ENCODE measurements at regions not wholly inside any gene's neighbourhood (a gene's known extent, or its start where the extent isn't known, plus 50 kb on each side); places are given as distances from the start of the nearest gene placed in this dataset.

DNA sequence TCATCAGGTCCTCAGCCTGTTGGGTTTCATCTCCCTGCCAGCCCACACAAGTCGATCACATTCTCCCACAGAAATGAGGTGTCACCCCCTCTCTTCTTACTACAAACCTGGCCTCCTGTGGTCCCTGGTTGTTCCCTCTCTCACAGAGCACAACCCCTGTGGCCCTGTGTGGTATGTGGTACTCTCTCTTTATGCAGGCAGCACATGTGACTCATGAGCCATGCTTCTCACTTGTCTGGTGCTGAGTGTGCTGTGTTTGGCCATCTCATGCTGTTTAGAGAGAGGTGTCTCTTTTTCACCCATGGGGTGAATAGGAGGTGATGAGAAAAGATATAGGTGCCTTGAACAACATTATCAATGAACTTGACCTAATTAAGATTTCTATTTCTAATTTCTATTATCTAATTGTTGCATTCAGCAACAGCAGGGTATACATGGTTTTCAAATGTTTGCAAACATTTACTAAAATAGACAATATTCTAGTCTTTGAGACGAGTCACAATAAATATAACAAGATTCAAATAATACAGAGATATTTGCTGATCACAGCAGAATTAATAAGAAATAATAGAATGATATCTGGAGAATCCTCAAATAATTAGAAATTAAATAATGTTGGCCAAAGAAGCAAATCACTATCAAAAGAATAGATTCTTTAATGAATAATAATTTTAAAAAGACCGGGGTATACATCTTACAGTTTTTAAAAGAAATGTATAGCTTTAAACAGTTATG lies 633.8 kb upstream of the IGFBP3 start:
- TF ChIP-seq, protein P1, sequence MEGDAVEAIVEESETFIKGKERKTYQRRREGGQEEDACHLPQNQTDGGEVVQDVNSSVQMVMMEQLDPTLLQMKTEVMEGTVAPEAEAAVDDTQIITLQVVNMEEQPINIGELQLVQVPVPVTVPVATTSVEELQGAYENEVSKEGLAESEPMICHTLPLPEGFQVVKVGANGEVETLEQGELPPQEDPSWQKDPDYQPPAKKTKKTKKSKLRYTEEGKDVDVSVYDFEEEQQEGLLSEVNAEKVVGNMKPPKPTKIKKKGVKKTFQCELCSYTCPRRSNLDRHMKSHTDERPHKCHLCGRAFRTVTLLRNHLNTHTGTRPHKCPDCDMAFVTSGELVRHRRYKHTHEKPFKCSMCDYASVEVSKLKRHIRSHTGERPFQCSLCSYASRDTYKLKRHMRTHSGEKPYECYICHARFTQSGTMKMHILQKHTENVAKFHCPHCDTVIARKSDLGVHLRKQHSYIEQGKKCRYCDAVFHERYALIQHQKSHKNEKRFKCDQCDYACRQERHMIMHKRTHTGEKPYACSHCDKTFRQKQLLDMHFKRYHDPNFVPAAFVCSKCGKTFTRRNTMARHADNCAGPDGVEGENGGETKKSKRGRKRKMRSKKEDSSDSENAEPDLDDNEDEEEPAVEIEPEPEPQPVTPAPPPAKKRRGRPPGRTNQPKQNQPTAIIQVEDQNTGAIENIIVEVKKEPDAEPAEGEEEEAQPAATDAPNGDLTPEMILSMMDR (IDR thresholded peaks at IDR 0.05 in 2 of 3, conservative IDR thresholded peaks at IDR 0.05 in 1 of 3; ENCODE audit: borderline replicate concordance in 1 of 3, insufficient read depth in 1 of 3, low read depth in 2 of 3, low read length in 2 of 3), result no peak
- TF ChIP-seq, protein P2, sequence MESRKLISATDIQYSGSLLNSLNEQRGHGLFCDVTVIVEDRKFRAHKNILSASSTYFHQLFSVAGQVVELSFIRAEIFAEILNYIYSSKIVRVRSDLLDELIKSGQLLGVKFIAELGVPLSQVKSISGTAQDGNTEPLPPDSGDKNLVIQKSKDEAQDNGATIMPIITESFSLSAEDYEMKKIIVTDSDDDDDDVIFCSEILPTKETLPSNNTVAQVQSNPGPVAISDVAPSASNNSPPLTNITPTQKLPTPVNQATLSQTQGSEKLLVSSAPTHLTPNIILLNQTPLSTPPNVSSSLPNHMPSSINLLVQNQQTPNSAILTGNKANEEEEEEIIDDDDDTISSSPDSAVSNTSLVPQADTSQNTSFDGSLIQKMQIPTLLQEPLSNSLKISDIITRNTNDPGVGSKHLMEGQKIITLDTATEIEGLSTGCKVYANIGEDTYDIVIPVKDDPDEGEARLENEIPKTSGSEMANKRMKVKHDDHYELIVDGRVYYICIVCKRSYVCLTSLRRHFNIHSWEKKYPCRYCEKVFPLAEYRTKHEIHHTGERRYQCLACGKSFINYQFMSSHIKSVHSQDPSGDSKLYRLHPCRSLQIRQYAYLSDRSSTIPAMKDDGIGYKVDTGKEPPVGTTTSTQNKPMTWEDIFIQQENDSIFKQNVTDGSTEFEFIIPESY (IDR thresholded peaks at IDR 0.05; ENCODE audit: extremely low read depth, insufficient replicate concordance, low read length), result no peak
- no peak for TF ChIP-seq ZNF274 (IDR thresholded peaks at IDR 0.05; ENCODE audit: low read depth, low read length)
- no peak for TF ChIP-seq ELF1 (IDR thresholded peaks at IDR 0.05; ENCODE audit: borderline replicate concordance, low read depth)
- TF ChIP-seq EZH2phosphoT487 (IDR thresholded peaks at IDR 0.05; ENCODE audit: borderline replicate concordance), result no peak
- no peak for TF ChIP-seq TCF7L2 (IDR thresholded peaks at IDR 0.05; ENCODE audit: borderline replicate concordance, extremely low read depth, insufficient read depth, insufficient read length)
- TF ChIP-seq POLR2AphosphoS5 (IDR thresholded peaks at IDR 0.05; ENCODE audit: low read depth, low read length), result no peak
- TF ChIP-seq YY1 (IDR thresholded peaks at IDR 0.05; ENCODE audit: extremely low read depth, insufficient replicate concordance, low read depth, low read length), result no peak
- TF ChIP-seq POLR2A (IDR thresholded peaks at IDR 0.05; ENCODE audit: borderline replicate concordance, extremely low read depth, insufficient read depth, insufficient read length), result no peak
- TF ChIP-seq, protein P3, sequence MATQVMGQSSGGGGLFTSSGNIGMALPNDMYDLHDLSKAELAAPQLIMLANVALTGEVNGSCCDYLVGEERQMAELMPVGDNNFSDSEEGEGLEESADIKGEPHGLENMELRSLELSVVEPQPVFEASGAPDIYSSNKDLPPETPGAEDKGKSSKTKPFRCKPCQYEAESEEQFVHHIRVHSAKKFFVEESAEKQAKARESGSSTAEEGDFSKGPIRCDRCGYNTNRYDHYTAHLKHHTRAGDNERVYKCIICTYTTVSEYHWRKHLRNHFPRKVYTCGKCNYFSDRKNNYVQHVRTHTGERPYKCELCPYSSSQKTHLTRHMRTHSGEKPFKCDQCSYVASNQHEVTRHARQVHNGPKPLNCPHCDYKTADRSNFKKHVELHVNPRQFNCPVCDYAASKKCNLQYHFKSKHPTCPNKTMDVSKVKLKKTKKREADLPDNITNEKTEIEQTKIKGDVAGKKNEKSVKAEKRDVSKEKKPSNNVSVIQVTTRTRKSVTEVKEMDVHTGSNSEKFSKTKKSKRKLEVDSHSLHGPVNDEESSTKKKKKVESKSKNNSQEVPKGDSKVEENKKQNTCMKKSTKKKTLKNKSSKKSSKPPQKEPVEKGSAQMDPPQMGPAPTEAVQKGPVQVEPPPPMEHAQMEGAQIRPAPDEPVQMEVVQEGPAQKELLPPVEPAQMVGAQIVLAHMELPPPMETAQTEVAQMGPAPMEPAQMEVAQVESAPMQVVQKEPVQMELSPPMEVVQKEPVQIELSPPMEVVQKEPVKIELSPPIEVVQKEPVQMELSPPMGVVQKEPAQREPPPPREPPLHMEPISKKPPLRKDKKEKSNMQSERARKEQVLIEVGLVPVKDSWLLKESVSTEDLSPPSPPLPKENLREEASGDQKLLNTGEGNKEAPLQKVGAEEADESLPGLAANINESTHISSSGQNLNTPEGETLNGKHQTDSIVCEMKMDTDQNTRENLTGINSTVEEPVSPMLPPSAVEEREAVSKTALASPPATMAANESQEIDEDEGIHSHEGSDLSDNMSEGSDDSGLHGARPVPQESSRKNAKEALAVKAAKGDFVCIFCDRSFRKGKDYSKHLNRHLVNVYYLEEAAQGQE (IDR thresholded peaks at IDR 0.05; ENCODE audit: low read depth), result no peak
- no peak for TF ChIP-seq EZH2 (IDR thresholded peaks at IDR 0.05)
